HUES48 (cell line): ENCODE measurements at regions not wholly inside any gene's neighbourhood (a gene's known extent, or its start where the extent isn't known, plus 50 kb on each side); places are given as distances from the start of the nearest gene placed in this dataset.

Experiments used
- H3K27ac ChIP-seq: one replicate; pipeline ENCODE4 v1.7.0; 2013; ENCODE audit warnings: low read depth, low read length, inconsistent platforms
- H3K27me3 ChIP-seq: 2 replicates; pipeline ENCODE4 v1.6.1; 2013; ENCODE audit warnings: mild to moderate bottlenecking, low read length; ENCODE audit not compliant: control insufficient read depth, insufficient read depth
- H3K36me3 ChIP-seq: 2 replicates; pipeline ENCODE4 v1.6.1; 2013; ENCODE audit warnings: low read length; ENCODE audit not compliant: control insufficient read depth, insufficient read depth
- H3K4me1 ChIP-seq: 2 replicates; pipeline ENCODE4 v1.6.1; 2013; ENCODE audit warnings: mild to moderate bottlenecking, low read length; ENCODE audit not compliant: control insufficient read depth, insufficient read depth
- H3K4me3 ChIP-seq: 2 replicates; pipeline ENCODE4 v1.5.1; 2013; ENCODE audit warnings: mild to moderate bottlenecking, low read depth, low read length
- H3K9ac ChIP-seq: 2 replicates; pipeline ENCODE4 v1.6.1; 2013; ENCODE audit warnings: mild to moderate bottlenecking, low read depth, low read length, moderate library complexity
- H3K9me3 ChIP-seq: 2 replicates; pipeline ENCODE4 v1.6.1; 2013; ENCODE audit warnings: low read length; ENCODE audit not compliant: control insufficient read depth, insufficient read depth

DNA sequence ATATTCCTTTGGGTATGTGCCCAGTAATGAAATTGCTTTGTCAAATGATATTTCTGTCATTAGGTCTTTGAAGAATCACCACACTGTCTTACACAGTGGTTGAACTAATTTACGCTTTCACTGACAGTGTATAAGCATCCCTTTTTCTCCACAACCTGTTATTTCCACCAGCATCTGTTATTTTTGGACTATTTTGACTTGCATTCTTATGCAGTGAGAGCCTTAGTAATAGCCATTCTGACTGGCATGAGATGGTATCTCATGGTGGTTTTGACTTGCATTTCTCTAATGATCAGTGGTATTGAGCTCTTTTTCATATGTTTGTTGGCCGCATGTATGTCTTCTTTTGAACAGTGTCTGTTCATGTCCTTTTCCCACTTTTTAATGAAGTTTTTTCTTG lies 92.0 kb upstream of the SPATA13 start:
- Histone ChIP-seq H3K27ac (no peak overlapping the region), H3K4me1 (peaks cover 17% of the 10 kb centered on the region), H3K9ac (no peak overlapping the region), H3K9me3 (no peaks in the 10 kb centered on the region), H3K36me3 (no peaks in the 10 kb centered on the region), H3K4me3 (no peak overlapping the region), H3K27me3 (no peaks in the 10 kb centered on the region)

- Histone ChIP-seq H3K9ac (no peak overlapping the region), H3K27me3 (no peaks in the 10 kb centered on the region), H3K9me3 (no peaks in the 10 kb centered on the region), H3K27ac (no peak overlapping the region), H3K4me3 (no peak overlapping the region), H3K36me3 (no peaks in the 10 kb centered on the region), H3K4me1 (peaks cover 16% of the 10 kb centered on the region)
Observed at GRCh38 chr13:24071016-24071415, 89.5 kb upstream of the SPATA13 start.

DNA sequence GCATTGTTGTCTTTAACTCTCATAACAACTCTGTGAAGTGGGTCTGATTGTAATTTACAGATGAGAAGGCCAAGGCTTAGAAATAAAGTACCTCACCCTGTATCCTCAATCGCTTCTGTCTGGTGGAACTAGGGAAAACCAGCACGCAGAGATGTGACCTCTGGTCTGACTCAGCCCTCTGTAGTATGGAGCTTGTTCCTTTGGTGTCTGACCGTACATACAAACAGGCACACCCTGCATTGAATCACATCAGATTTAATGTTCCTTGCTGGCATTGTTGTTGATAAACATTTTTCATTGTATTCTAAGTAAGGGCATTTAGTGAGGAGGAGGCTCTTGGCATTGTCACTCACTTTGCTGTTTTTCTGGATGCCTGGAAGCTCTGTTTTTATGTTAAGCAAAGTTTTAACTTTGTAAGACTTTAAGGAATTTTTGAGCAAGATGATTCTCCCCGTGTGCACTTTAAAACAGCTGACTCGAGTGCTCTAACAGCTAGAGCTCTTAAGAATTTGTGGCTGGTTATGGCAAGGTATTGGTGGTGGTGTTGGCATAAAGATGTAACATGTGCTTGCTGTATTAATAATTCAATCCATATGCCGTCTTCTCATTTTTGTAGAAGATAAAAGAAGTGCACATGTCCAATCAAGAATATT lies 89.0 kb upstream of the SPATA13 start:
- H3K27me3 ChIP-seq = no peaks in the 10 kb centered on the region
- peaks cover 14% of the 10 kb centered on the region for H3K4me1 ChIP-seq
- no peak overlapping the region for H3K4me3 ChIP-seq
- H3K36me3 ChIP-seq = no peaks in the 10 kb centered on the region
- H3K9ac ChIP-seq = no peak overlapping the region
- no peak overlapping the region for H3K27ac ChIP-seq
- H3K9me3 ChIP-seq = no peaks in the 10 kb centered on the region

DNA sequence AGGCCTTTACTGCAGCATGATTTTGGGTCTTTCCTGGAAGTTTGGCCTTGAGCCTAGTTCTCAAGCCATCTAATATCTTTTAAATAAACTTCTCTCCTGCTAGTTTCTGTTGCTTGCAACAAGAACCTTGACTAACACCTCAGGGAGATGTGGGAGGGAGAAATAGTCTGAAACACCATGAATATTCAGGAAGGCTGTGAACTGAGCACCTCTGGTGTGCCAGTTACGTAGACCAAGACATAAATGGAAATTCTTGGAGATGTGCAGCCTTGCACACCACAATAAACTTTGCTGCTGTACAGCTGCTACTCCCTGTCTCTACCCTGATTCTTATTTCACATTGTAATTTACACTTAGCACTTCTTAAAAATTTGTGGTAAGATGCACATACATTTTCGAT lies 86.9 kb upstream of the SPATA13 start:
- Histone ChIP-seq H3K27ac (no peak overlapping the region), H3K9ac (no peak overlapping the region), H3K9me3 (no peaks in the 10 kb centered on the region), H3K4me3 (no peak overlapping the region), H3K27me3 (no peaks in the 10 kb centered on the region), H3K4me1 (peaks cover 11% of the 10 kb centered on the region), H3K36me3 (no peaks in the 10 kb centered on the region)

- Histone ChIP-seq H3K27ac (no peak overlapping the region), H3K4me3 (no peak overlapping the region), H3K9ac (no peak overlapping the region), H3K9me3 (no peaks in the 10 kb centered on the region), H3K4me1 (peaks cover 8% of the 10 kb centered on the region), H3K27me3 (no peaks in the 10 kb centered on the region), H3K36me3 (no peaks in the 10 kb centered on the region)
Observed at GRCh38 chr13:24074678-24075077, 85.8 kb upstream of the SPATA13 start.

DNA sequence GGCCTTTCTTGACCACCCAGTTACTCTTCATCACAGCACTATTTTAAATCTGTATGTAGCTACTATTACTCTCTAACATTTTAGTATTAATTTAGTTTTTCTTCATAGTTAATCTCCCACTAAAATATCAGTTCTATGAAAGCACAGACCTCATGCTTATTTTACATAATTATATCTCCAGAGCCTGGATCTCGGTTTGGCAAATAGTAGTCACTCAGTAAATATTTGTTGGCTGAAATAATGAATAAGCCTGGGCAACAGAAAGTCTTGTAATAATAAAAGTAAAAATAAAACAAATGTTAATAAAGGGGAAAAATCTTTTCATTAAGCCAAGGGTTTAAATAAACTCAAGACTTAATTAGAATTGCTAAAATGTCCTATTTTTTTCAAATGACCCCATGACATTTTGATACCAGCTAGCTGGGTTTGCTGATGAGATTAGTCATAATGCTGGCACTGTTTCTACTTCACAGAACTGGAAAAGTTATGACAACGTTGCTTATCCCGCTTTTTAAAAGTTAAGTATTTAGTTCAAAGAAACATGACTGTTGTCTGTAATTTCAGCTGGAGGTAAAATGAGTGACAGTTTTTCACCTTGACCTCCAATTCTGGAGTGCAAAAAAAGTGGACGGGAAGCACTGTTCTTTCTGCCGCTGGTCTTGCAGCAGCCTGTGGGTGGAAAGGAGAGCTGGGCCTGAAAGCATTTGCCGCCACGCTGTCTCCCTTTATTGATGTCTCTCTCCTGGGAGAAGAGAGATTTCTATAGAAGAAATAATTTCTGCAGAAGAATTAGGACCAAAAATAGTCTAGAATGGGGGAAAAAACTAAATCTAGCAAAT lies 85.2 kb upstream of the SPATA13 start:
- no peaks in the 10 kb centered on the region for H3K27me3 ChIP-seq

DNA sequence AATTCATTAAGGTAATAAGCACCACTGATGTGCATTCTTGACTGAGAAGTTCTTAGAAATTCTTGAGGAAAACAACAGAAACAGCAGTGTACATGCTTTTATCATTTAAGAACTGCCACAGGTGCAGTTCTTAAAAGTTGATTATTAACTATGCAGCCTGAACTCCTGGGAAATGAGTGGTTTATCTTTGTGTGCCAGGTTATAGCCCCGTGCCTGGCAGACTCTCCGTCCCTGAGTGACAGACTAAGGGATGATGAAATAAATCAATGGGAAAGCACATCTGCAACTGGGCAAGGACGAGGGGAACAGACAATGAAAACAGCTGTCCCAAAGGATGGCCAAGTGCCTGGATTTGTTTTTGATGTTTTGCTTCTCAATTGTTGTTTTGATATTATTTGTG lies 84.4 kb upstream of the SPATA13 start:
- H3K36me3 ChIP-seq = no peaks in the 10 kb centered on the region
- H3K4me3 ChIP-seq = no peak overlapping the region
- H3K27me3 ChIP-seq = no peaks in the 10 kb centered on the region
- no peaks in the 10 kb centered on the region for H3K9me3 ChIP-seq
- H3K27ac ChIP-seq = no peak overlapping the region
- H3K4me1 ChIP-seq = peaks cover 8% of the 10 kb centered on the region
- no peak overlapping the region for H3K9ac ChIP-seq

More for the DNA sequence above, 85.2 kb upstream of the SPATA13 start:
- Histone ChIP-seq H3K9me3 (no peaks in the 10 kb centered on the region), H3K4me1 (peaks cover 8% of the 10 kb centered on the region), H3K9ac (no peak overlapping the region), H3K27ac (no peak overlapping the region), H3K36me3 (no peaks in the 10 kb centered on the region), H3K4me3 (no peak overlapping the region)

GRCh38 chr13:24076636-24077035 lies 83.9 kb upstream of the SPATA13 start:
- Histone ChIP-seq H3K9ac (no peak overlapping the region), H3K27me3 (no peaks in the 10 kb centered on the region), H3K9me3 (no peaks in the 10 kb centered on the region), H3K36me3 (no peaks in the 10 kb centered on the region), H3K27ac (no peak overlapping the region), H3K4me1 (peaks cover 8% of the 10 kb centered on the region), H3K4me3 (no peak overlapping the region)

DNA sequence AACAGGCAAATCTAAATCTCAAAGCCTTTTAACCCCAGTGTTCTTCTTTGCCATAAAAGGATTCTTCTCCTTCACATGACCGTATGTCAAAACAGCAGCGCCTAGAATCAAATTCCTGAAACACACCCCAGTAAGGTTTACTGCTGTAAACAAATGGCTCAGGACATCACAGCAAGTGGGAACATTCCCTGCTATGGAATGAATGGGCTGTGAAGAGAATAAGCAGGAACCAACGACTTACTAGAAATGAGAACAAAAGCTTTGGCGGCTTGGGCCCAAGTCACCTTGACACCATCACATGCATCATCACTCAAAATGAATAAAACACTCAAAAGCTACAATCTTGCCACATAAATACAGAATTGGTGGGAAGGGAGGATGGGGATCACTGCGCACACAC lies 80.4 kb upstream of the SPATA13 start:
- peaks cover 8% of the 10 kb centered on the region for H3K4me1 ChIP-seq
- no peak overlapping the region for H3K9ac ChIP-seq
- H3K27me3 ChIP-seq = no peaks in the 10 kb centered on the region
- no peaks in the 10 kb centered on the region for H3K9me3 ChIP-seq
- H3K4me3 ChIP-seq = no peak overlapping the region
- H3K27ac ChIP-seq = no peak overlapping the region
- no peaks in the 10 kb centered on the region for H3K36me3 ChIP-seq

DNA sequence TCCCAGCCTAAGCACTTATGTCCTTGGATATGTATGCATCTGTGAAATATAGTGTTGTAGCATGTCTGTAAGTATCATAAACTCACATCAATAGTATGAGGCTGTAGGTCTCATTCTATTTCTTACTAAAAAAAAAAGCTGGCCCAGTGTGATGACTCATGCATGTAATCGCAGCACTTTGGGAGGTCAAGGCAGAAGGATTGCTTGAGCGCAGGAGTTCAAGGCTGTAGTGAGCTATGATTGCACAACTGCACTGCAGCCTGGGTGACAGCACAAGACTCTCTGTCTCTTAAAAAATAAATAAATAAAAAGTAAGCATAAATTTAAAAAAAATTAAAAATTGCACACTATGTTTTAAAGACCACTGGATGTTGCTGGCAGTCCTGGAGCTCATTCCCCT lies 79.1 kb upstream of the SPATA13 start:
- Histone ChIP-seq H3K27ac (no peak overlapping the region), H3K4me1 (peaks cover 6% of the 10 kb centered on the region), H3K36me3 (no peaks in the 10 kb centered on the region), H3K9ac (no peak overlapping the region), H3K4me3 (no peak overlapping the region), H3K27me3 (no peaks in the 10 kb centered on the region), H3K9me3 (no peaks in the 10 kb centered on the region)

DNA sequence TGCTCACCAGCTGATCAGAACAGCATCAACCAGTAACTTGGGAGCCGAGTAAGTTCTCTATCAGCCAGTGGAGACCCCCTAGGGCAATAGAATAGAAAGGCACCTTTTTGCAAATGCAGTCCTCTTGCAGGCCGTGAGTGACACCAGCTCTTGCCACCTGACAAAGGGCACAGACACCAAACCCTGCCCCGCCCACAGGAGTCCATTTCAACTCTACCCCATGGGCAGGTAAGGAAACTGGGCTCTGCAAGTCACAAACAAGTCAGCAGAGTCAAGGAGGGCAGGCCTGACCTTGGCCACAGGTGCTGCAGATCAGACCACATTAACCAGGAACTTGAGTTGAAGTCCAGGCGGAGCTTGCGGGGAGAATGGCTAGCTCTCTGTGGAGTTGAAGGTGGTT lies 77.4 kb upstream of the SPATA13 start:
- no peak overlapping the region for H3K9ac ChIP-seq
- H3K4me3 ChIP-seq = no peak overlapping the region
- H3K27ac ChIP-seq = no peak overlapping the region
- H3K36me3 ChIP-seq = no peaks in the 10 kb centered on the region
- H3K9me3 ChIP-seq = no peaks in the 10 kb centered on the region
- no peaks in the 10 kb centered on the region for H3K27me3 ChIP-seq
- no peaks in the 10 kb centered on the region; the same call in 1 of the 2 replicates for H3K4me1 ChIP-seq
